HEK293 (cell line): ENCODE measurements at regions not wholly inside any gene's neighbourhood (a gene's known extent, or its start where the extent isn't known, plus 50 kb on each side); places are given as distances from the start of the nearest gene placed in this dataset.

Experiments used
- CTCF ChIA-PET: fragments of 350-600 bp; formaldehyde crosslinking; extraction: SDS; loops from one replicate; lab custom pipeline; 2021; ENCODE audit warnings: antibody characterized with exemption; lab: Yijun Ruan, JAX
- POLR2A ChIA-PET: fragments of 300-600 bp; formaldehyde crosslinking; extraction: SDS; loops from one replicate; lab custom pipeline; 2020; ENCODE audit warnings: antibody characterized with exemption, inconsistent platforms; lab: Yijun Ruan, JAX
- H3K27ac ChIP-seq: fragments of 200-500 bp; sonication (Bioruptor generic); 2 replicates; pipeline ENCODE4 v1.5.1; 2014; ENCODE audit warnings: low read depth, low read length, control low read depth, inconsistent platforms; ENCODE audit errors: extremely low read depth
- H3K36me3 ChIP-seq, 2 experiments: fragments of 200-500 bp in 1 of 2; sonication (Bioruptor generic) in 1 of 2; 1 replicate in 1 of 2; 2 replicates in 1 of 2; pipeline ENCODE4 v1.5.1; 2014 to 2017; ENCODE audit warnings: inconsistent platforms in 2 of 2, low read length in 2 of 2; ENCODE audit not compliant: control insufficient read depth in 2 of 2, insufficient read depth in 1 of 2
- H3K4me1 ChIP-seq: fragments of 200-500 bp; sonication (Bioruptor generic); 2 replicates; pipeline ENCODE4 v1.5.1; 2014; ENCODE audit warnings: mild to moderate bottlenecking, low read length, inconsistent platforms; ENCODE audit not compliant: control insufficient read depth, insufficient read depth
- H3K4me3 ChIP-seq: 2 replicates; pipeline ENCODE4 v1.5.1; 2011; ENCODE audit warnings: low read depth, mild to moderate bottlenecking, control low read depth, low read length, moderate library complexity
- H3K9me3 ChIP-seq: fragments of 200-500 bp; sonication (Bioruptor generic); 2 replicates; pipeline ENCODE4 v1.5.1; 2014; ENCODE audit warnings: low read depth, low read length, inconsistent platforms; ENCODE audit not compliant: control insufficient read depth, insufficient read depth
- GLI4 ChIP-seq: fragments of 450-650 bp; formaldehyde crosslinking; IDR thresholded peaks from 2 replicates; pipeline ENCODE4 v1.5.1; 2016; ENCODE audit warnings: missing biosample characterization, missing genetic modification characterization
- HOXC10 ChIP-seq: sonication (generic); formaldehyde crosslinking; IDR thresholded peaks from 2 replicates; pipeline ENCODE4 v1.8.1; 2023; ENCODE audit warnings: mild to moderate bottlenecking, missing genetic modification reagents
- MYNN ChIP-seq: fragments of 450-650 bp; formaldehyde crosslinking; IDR thresholded peaks from 2 replicates; pipeline ENCODE4 v1.5.1; 2016; ENCODE audit warnings: missing biosample characterization, missing genetic modification characterization, borderline replicate concordance
- PRDM1 ChIP-seq: fragments of 450-650 bp; formaldehyde crosslinking; IDR thresholded peaks from 2 replicates; pipeline ENCODE4; 2016; ENCODE audit warnings: missing biosample characterization, missing genetic modification characterization
- SP3 ChIP-seq: fragments of 450-650 bp; formaldehyde crosslinking; IDR thresholded peaks from 2 replicates; pipeline ENCODE4 v1.5.1; 2016; ENCODE audit warnings: missing biosample characterization, missing genetic modification characterization
- YY2 ChIP-seq: fragments of 450-650 bp; formaldehyde crosslinking; IDR thresholded peaks from 2 replicates; pipeline ENCODE4 v1.5.1; 2016; ENCODE audit warnings: missing biosample characterization, missing genetic modification characterization
- ZBTB49 ChIP-seq: fragments of 450-650 bp; formaldehyde crosslinking; IDR thresholded peaks from 2 replicates; pipeline ENCODE4 v1.5.1; 2016; ENCODE audit warnings: missing biosample characterization, missing genetic modification characterization, low read depth
- ZFP41 ChIP-seq: fragments of 450-650 bp; formaldehyde crosslinking; IDR thresholded peaks from 2 replicates; pipeline ENCODE4 v1.5.1; 2016; ENCODE audit warnings: missing biosample characterization, missing genetic modification characterization, borderline replicate concordance
- ZIC2 ChIP-seq: fragments of 450-650 bp; formaldehyde crosslinking; IDR thresholded peaks from 2 replicates; pipeline ENCODE4 v1.5.1; 2016; ENCODE audit warnings: missing biosample characterization, missing genetic modification characterization
- ZNF148 ChIP-seq: fragments of 450-650 bp; formaldehyde crosslinking; IDR thresholded peaks from 2 replicates; pipeline ENCODE4 v1.5.0; 2017; ENCODE audit warnings: missing biosample characterization, missing genetic modification characterization, borderline replicate concordance
- ZNF169 ChIP-seq: fragments of 450-650 bp; formaldehyde crosslinking; IDR thresholded peaks from 2 replicates; pipeline ENCODE4 v1.5.1; 2016; ENCODE audit warnings: missing biosample characterization, missing genetic modification characterization
- ZNF280C ChIP-seq: fragments of 450-650 bp; formaldehyde crosslinking; IDR thresholded peaks from 2 replicates; pipeline ENCODE4 v1.5.1; 2016; ENCODE audit warnings: missing biosample characterization, missing genetic modification characterization
- ZNF350 ChIP-seq: fragments of 450-650 bp; formaldehyde crosslinking; IDR thresholded peaks from 2 replicates; pipeline ENCODE4 v1.5.0; 2017; ENCODE audit warnings: missing biosample characterization, mild to moderate bottlenecking, missing genetic modification characterization
- ZNF354C ChIP-seq: fragments of 450-650 bp; formaldehyde crosslinking; IDR thresholded peaks from 2 replicates; pipeline ENCODE4 v1.5.1; 2016; ENCODE audit warnings: missing biosample characterization, missing genetic modification characterization, low read depth, borderline replicate concordance
- ZNF37A ChIP-seq: fragments of 450-650 bp; IDR thresholded peaks from 2 replicates; pipeline ENCODE4 v1.5.1; 2018; ENCODE audit warnings: missing biosample characterization, missing genetic modification characterization
- ZNF416 ChIP-seq: fragments of 450-650 bp; formaldehyde crosslinking; IDR thresholded peaks from 2 replicates; pipeline ENCODE4 v1.5.1; 2016; ENCODE audit warnings: missing biosample characterization, missing genetic modification characterization
- ZNF423 ChIP-seq: fragments of 450-650 bp; formaldehyde crosslinking; IDR thresholded peaks from 2 replicates; pipeline ENCODE4 v1.5.1; 2016; ENCODE audit warnings: missing biosample characterization, missing genetic modification characterization
- ZNF530 ChIP-seq: fragments of 450-650 bp; formaldehyde crosslinking; IDR thresholded peaks from 2 replicates; pipeline ENCODE4 v1.5.1; 2016; ENCODE audit warnings: low read depth, missing biosample characterization, missing genetic modification characterization
- ZNF560 ChIP-seq: fragments of 450-650 bp; formaldehyde crosslinking; IDR thresholded peaks from 2 replicates; pipeline ENCODE4 v1.5.1; 2017; ENCODE audit warnings: missing biosample characterization, missing genetic modification characterization, borderline replicate concordance
- ZNF585B ChIP-seq: fragments of 450-650 bp; formaldehyde crosslinking; IDR thresholded peaks from 2 replicates; pipeline ENCODE4 v1.5.1; 2016; ENCODE audit warnings: missing biosample characterization, missing genetic modification characterization
- ZNF623 ChIP-seq: fragments of 450-650 bp; formaldehyde crosslinking; IDR thresholded peaks from 2 replicates; pipeline ENCODE4 v1.5.1; 2016; ENCODE audit warnings: missing biosample characterization, missing genetic modification characterization
- ZNF624 ChIP-seq: fragments of 450-650 bp; formaldehyde crosslinking; IDR thresholded peaks from 2 replicates; pipeline ENCODE4 v1.5.1; 2017; ENCODE audit warnings: missing biosample characterization, missing genetic modification characterization
- ZNF76 ChIP-seq: fragments of 450-650 bp; formaldehyde crosslinking; IDR thresholded peaks from 2 replicates; pipeline ENCODE4; 2016; ENCODE audit warnings: low read depth, missing biosample characterization, missing genetic modification characterization, borderline replicate concordance
- ZSCAN16 ChIP-seq: fragments of 450-650 bp; formaldehyde crosslinking; IDR thresholded peaks from 2 replicates; pipeline ENCODE4 v1.5.1; 2016; ENCODE audit warnings: missing biosample characterization, missing genetic modification characterization
- ZXDB ChIP-seq: fragments of 450-650 bp; formaldehyde crosslinking; IDR thresholded peaks from 2 replicates; pipeline ENCODE4 v1.5.1; 2016; ENCODE audit warnings: missing biosample characterization, missing genetic modification characterization
- TF ChIP-seq, protein P1 (sequence below): fragments of 450-650 bp; formaldehyde crosslinking; IDR thresholded peaks from 2 replicates; pipeline ENCODE4 v1.5.1; 2017; ENCODE audit warnings: missing biosample characterization, missing genetic modification characterization

DNA sequence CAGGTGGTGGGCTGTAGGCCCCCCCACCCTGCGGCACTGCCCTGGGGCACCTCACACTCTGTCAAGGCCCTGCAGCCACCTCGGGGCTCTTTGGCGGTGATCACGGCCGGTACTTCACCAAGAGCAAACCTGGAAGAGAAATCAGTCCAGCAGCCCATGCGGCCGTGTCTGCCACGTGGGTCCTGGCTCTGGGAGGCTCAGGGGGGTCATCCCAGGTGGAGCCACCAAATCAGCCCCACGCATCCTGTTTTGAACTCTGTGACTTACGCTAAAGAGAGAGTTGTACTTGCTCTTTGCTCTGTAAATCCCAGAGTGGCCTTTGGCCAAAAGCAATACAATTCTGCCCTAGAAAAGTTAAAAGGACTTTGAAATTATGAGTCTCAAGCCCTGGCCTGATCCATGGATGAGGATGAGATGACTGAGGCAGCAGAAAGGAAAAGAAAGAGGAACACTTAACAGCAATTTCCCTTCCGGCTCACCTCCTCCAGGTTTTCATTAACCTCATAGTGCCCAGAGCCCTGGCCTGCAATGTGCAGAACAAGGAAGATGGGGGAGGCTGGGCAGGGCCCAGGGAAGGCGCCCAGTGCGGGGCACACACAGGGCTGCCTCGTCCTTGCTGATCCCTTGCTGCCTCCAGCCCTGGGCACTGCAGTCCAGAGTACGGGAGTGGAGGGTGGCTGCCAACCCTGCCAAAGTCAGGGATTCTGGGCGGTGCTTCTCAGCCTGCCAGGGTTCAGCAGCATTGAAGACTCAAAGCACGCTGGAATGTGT, 337.0 kb downstream of the MATN1 start:
- no peak for TF ChIP-seq ZNF423
- TF ChIP-seq ZBTB49 (tag by site-specific recombination) = no peak
- TF ChIP-seq MYNN = no peak
- TF ChIP-seq ZNF354C (tag by site-specific recombination) = no peak
- TF ChIP-seq ZNF350 (tag by site-specific recombination) = no peak
- TF ChIP-seq ZNF76 (tag by site-specific recombination) = no peak
- no peak for TF ChIP-seq GLI4 (tag by site-specific recombination)
- no peak for TF ChIP-seq ZNF169
- no peak for TF ChIP-seq SP3 (tag by site-specific recombination)
- TF ChIP-seq ZNF416 (tag by site-specific recombination) = no peak
- no peak for TF ChIP-seq PRDM1 (tag by site-specific recombination)
- TF ChIP-seq ZNF585B (tag by site-specific recombination) = no peak

DNA sequence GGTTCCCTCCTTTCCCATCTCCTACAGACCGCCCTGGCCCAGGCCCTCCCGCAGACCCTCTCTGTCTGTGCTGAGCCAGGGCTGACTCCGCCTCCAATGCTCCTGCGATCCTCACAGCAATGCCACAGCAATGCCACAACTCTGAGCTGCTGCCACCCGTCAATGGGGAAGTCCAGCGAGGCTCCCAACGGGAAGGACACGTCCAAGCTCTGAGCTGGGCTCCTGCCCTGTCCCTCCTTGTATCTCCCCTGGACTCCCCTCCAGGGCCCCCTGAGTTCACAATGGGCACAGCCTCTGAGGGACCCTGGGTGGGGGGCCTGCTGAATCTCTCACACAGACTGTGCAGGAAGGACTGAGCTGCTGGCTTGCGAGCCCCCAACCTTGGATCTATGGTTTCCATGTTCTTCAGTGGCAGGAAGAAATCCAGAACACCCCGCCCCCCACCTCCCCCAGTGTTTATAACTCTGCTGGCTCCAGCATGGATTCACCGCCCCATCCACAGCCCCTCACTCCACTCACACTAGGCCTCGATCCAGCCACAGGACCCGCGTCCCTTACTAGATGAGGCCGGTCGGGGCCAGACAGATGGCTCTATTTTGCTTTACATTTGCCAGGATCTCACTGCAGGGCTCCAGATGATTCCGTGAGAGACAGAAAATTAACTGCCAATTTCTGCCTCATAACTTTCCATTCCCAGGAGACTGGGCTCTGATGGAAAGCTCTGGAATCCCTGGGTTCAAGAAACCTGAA, 338.0 kb downstream of the MATN1 start:
- H3K9me3 ChIP-seq = no peaks in the 10 kb centered on the region
- ChIA-PET CTCF (no interaction called here), POLR2A (no interaction called here)
- H3K4me3 ChIP-seq = no peak overlapping the region
- H3K27ac ChIP-seq = no peak overlapping the region
- H3K36me3 ChIP-seq = no peaks in the 10 kb centered on the region
- H3K4me1 ChIP-seq = no peaks in the 10 kb centered on the region
- no peak for TF ChIP-seq ZFP41 (tag by site-specific recombination)
- no peak for TF ChIP-seq ZNF560 (tag by site-specific recombination)
- no peak for TF ChIP-seq ZIC2
- no peak for TF ChIP-seq ZSCAN16 (tag by site-specific recombination)
- TF ChIP-seq ZNF530 (tag by site-specific recombination) = no peak
- TF ChIP-seq ZNF37A = no peak
- no peak for TF ChIP-seq ZNF280C (tag by site-specific recombination)
- TF ChIP-seq HOXC10 (CRISPR knock-in tag) = no peak
- TF ChIP-seq ZNF148 (tag by site-specific recombination) = no peak
- no peak for TF ChIP-seq ZXDB (tag by site-specific recombination)
- TF ChIP-seq, protein P1, sequence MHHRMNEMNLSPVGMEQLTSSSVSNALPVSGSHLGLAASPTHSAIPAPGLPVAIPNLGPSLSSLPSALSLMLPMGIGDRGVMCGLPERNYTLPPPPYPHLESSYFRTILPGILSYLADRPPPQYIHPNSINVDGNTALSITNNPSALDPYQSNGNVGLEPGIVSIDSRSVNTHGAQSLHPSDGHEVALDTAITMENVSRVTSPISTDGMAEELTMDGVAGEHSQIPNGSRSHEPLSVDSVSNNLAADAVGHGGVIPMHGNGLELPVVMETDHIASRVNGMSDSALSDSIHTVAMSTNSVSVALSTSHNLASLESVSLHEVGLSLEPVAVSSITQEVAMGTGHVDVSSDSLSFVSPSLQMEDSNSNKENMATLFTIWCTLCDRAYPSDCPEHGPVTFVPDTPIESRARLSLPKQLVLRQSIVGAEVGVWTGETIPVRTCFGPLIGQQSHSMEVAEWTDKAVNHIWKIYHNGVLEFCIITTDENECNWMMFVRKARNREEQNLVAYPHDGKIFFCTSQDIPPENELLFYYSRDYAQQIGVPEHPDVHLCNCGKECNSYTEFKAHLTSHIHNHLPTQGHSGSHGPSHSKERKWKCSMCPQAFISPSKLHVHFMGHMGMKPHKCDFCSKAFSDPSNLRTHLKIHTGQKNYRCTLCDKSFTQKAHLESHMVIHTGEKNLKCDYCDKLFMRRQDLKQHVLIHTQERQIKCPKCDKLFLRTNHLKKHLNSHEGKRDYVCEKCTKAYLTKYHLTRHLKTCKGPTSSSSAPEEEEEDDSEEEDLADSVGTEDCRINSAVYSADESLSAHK (tag by site-specific recombination) = no peak
- no peak for TF ChIP-seq ZNF624
- no peak for TF ChIP-seq YY2 (tag by site-specific recombination)
- TF ChIP-seq ZNF623 (tag by site-specific recombination) = no peak

More for the DNA sequence above, 337.0 kb downstream of the MATN1 start:
- no peak overlapping the region for H3K27ac ChIP-seq
- POLR2A ChIA-PET = no interaction called here
- H3K36me3 ChIP-seq = no peaks in the 10 kb centered on the region
- no peaks in the 10 kb centered on the region for H3K9me3 ChIP-seq
- no peaks in the 10 kb centered on the region for H3K4me1 ChIP-seq
- CTCF ChIA-PET = no interaction called here
- no peak overlapping the region for H3K4me3 ChIP-seq
